A673 (cell line): ENCODE measurements at regions not wholly inside any gene's neighbourhood (a gene's known extent, or its start where the extent isn't known, plus 50 kb on each side); places are given as distances from the start of the nearest gene placed in this dataset.

Experiments used
- BruUV-seq: library from RNA; stranded (reverse); fragments of 400-500 nt; replicated peaks from 2 replicates; lab custom pipeline; 2021; lab: Mats Ljungman, UMichigan
- CTCF ChIA-PET: fragments of 300-600 bp; sonication (Branson Sonifier 250); formaldehyde crosslinking; loops from one replicate; lab custom pipeline; 2022; ENCODE audit warnings: antibody characterized with exemption; lab: Charles Lee
- POLR2A ChIA-PET: fragments of 300-600 bp; sonication (Branson Sonifier 250); formaldehyde crosslinking; loops from one replicate; lab custom pipeline; 2022; ENCODE audit warnings: antibody characterized with exemption; ENCODE audit not compliant: low non-redundant PET; lab: Charles Lee
- DNase-seq: peaks from one replicate; pipeline ENCODE4 v3.0.0-alpha.2; 2015; ENCODE audit warnings: low spot score
- H3K27ac ChIP-seq: fragments of 200-600 bp; sonication (generic); 2 replicates; pipeline ENCODE4 v1.5.1; 2016; ENCODE audit warnings: mixed run types, low read depth, mild to moderate bottlenecking, mixed read lengths, antibody characterized with exemption, low read length; ENCODE audit not compliant: poor library complexity, severe bottlenecking
- H3K27me3 ChIP-seq: fragments of 200-600 bp; sonication (generic); replicated peaks from 2 replicates; pipeline ENCODE4 v1.6.1; 2017; ENCODE audit warnings: mixed run types, low read depth, mild to moderate bottlenecking, mixed read lengths, antibody characterized with exemption, low read length; ENCODE audit not compliant: insufficient read depth, poor library complexity
- H3K36me3 ChIP-seq: fragments of 200-600 bp; sonication (generic); 2 replicates; pipeline ENCODE4 v1.6.1; 2016; ENCODE audit warnings: mixed run types, mild to moderate bottlenecking, mixed read lengths, antibody characterized with exemption, low read length; ENCODE audit not compliant: insufficient read depth, poor library complexity, severe bottlenecking
- H3K4me1 ChIP-seq: fragments of 200-600 bp; sonication (generic); 2 replicates; pipeline ENCODE4 v1.6.1; 2017; ENCODE audit warnings: mixed run types, mild to moderate bottlenecking, mixed read lengths, antibody characterized with exemption, low read length; ENCODE audit not compliant: insufficient read depth, poor library complexity, severe bottlenecking
- H3K4me3 ChIP-seq: fragments of 200-600 bp; sonication (generic); 2 replicates; pipeline ENCODE4 v1.5.1; 2016; ENCODE audit warnings: low read depth, mixed run types, mild to moderate bottlenecking, mixed read lengths, low read length; ENCODE audit not compliant: poor library complexity, severe bottlenecking
- H3K9me3 ChIP-seq: fragments of 200-600 bp; sonication (generic); 2 replicates; pipeline ENCODE4 v1.6.1; 2016; ENCODE audit warnings: mixed run types, low read depth, mild to moderate bottlenecking, mixed read lengths, antibody characterized with exemption, low read length; ENCODE audit not compliant: poor library complexity, severe bottlenecking
- CTCF ChIP-seq: fragments of 300-800, 200-600 bp; sonication (generic); conservative IDR thresholded peaks from 2 replicates; pipeline ENCODE4 v1.5.1; 2017; ENCODE audit warnings: low read depth, mild to moderate bottlenecking, antibody characterized with exemption, low read length, moderate library complexity, mixed read lengths
- EZH2 ChIP-seq: fragments of 200-600 bp; sonication (generic); IDR thresholded peaks from 2 replicates; pipeline ENCODE4 v1.6.1; 2017; ENCODE audit warnings: borderline replicate concordance, low read depth, mild to moderate bottlenecking, mixed read lengths, antibody characterized with exemption, low read length; ENCODE audit not compliant: poor library complexity, severe bottlenecking
- intact Hi-C: fragments of 100-400 bp; cut with micrococcal nuclease; formaldehyde crosslinking; loops from one replicate; pipeline ENCODE4 v1.10.0; 2022; ENCODE audit not compliant: unreplicated experiment

GRCh38 chr10:10951675-10952074 lies 66.0 kb upstream of the CELF2 start:
- intact Hi-C loops, result no loop called here
- Histone ChIP-seq H3K9me3 (no peaks in the 10 kb centered on the region), H3K27me3 (peaks cover 30% of the 10 kb centered on the region), H3K27ac (no peak overlapping the region), H3K36me3 (no peaks in the 10 kb centered on the region), H3K4me3 (no peak overlapping the region), H3K4me1 (no peaks in the 10 kb centered on the region)
- POLR2A ChIA-PET, result no interaction called here
- no TSS peak for BruUV-seq
- DNase-seq, result no peak
- TF ChIP-seq CTCF (no peak), EZH2 (no peak)
- CTCF ChIA-PET, result no interaction called here

GRCh38 chr10:10952800-10953199 lies 64.9 kb upstream of the CELF2 start:
- H3K27me3 ChIP-seq, result peaks cover 40% of the 10 kb centered on the region
- H3K36me3 ChIP-seq, result no peaks in the 10 kb centered on the region
- H3K4me3 ChIP-seq, result no peak overlapping the region
- H3K27ac ChIP-seq, result no peak overlapping the region
- TF ChIP-seq EZH2, result no peak
- TF ChIP-seq CTCF, result no peak
- H3K4me1 ChIP-seq, result no peaks in the 10 kb centered on the region
- no peaks in the 10 kb centered on the region for H3K9me3 ChIP-seq
- intact Hi-C loops, result no loop called here
- DNase-seq, result no peak
- POLR2A ChIA-PET, result no interaction called here
- CTCF ChIA-PET, result interaction anchor here (0.7 kb wide), 1 partner anchor 313 kb away, joined by 7 read pairs; no protein-coding TSS in a partner anchor
- BruUV-seq, result no TSS peak

GRCh38 chr10:10956681-10957542 lies 60.8 kb upstream of the CELF2 start:
- no peak for TF ChIP-seq CTCF
- TF ChIP-seq EZH2, result no peak
- no peaks in the 10 kb centered on the region for H3K36me3 ChIP-seq
- no peak overlapping the region for H3K4me3 ChIP-seq
- DNase-seq, result no peak
- H3K9me3 ChIP-seq, result no peaks in the 10 kb centered on the region
- H3K4me1 ChIP-seq, result no peaks in the 10 kb centered on the region
- ChIA-PET CTCF (no interaction called here), POLR2A (no interaction called here)
- intact Hi-C loops, result no loop called here
- no TSS peak for BruUV-seq
- H3K27me3 ChIP-seq, result peaks cover 66% of the 10 kb centered on the region
- no peak overlapping the region for H3K27ac ChIP-seq
